ENCODE measurements at regions not wholly inside any gene's neighbourhood (a gene's known extent, or its start where the extent isn't known, plus 50 kb on each side); places are given as distances from the start of the nearest gene placed in this dataset.

DNA sequence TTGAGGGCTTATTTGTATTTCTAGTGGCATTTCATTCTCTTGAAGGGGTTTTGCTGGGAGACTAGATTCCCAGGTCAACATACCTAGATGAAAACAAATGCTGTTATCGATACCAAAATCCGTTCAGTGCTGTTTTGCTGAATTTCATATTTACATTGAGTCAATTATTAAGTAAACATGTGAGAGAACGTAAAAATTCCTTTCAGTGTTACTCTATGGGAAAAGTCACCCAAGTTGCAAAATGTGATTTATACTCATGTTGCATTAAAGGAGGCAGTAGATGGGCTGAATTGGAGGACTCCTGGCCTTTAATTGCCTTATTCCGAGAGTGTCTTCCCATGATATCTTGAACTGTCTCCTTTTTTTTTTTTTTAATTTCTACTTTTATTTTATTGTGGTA is 1011.3 kb upstream of the NR2F2 start:
- TF ChIP-seq, protein P1, sequence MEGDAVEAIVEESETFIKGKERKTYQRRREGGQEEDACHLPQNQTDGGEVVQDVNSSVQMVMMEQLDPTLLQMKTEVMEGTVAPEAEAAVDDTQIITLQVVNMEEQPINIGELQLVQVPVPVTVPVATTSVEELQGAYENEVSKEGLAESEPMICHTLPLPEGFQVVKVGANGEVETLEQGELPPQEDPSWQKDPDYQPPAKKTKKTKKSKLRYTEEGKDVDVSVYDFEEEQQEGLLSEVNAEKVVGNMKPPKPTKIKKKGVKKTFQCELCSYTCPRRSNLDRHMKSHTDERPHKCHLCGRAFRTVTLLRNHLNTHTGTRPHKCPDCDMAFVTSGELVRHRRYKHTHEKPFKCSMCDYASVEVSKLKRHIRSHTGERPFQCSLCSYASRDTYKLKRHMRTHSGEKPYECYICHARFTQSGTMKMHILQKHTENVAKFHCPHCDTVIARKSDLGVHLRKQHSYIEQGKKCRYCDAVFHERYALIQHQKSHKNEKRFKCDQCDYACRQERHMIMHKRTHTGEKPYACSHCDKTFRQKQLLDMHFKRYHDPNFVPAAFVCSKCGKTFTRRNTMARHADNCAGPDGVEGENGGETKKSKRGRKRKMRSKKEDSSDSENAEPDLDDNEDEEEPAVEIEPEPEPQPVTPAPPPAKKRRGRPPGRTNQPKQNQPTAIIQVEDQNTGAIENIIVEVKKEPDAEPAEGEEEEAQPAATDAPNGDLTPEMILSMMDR (IDR thresholded peaks at IDR 0.05; ENCODE audit: control insufficient read depth, insufficient read depth, low read depth, low read length, missing control alignments), result no peak
- H3K4me3 ChIP-seq (ENCODE audit: control insufficient read depth, low read depth, low read length), result no peak overlapping the region
- no peak for DNase-seq (ENCODE audit: low read depth)

DNA sequence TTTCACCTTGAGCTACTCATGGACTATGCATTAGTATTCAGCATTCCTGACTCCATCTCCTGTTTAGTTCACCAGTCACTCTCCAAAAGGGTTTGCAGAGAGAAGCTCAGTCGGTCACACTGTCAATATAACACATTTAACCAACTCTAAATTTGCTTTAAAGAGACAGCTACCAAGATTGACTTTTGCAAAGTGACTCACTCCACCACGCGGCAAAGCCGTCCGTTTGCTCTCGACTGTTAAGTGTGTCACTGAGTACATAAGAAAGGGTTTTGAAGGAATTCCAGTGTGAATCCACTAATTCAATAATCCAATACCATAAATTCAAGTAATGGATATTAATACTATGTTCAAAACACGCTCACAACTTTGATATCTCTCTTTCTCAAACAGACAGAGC is 1006.7 kb upstream of the NR2F2 start:
- TF ChIP-seq, protein P1 (IDR thresholded peaks at IDR 0.05; ENCODE audit: control insufficient read depth, insufficient read depth, low read depth, low read length, missing control alignments), result no peak
- DNase-seq (ENCODE audit: low read depth), result no peak
- H3K4me3 ChIP-seq (ENCODE audit: control insufficient read depth, low read depth, low read length), result no peak overlapping the region

DNA sequence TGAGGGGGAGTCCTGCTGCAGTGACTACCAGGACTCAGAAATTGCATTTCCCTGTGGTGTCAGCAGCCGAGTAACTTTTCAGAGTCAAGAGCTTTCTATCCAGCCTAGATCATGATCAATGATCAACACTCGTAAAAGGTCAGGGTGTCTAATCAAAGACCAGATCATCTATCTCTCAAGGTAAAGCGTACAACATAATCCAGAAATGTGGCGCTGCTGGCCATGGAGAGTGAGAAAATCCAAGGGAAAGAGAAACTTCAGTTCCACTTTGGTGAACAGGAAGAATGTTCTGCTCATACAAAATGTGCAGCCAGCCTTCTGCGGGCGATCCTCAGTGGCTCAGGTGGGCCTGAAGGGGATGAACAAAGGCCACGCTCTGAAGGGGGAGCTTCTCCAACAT is 1005.8 kb upstream of the NR2F2 start:
- no peak for DNase-seq (ENCODE audit: low read depth)
- TF ChIP-seq, protein P1 (IDR thresholded peaks at IDR 0.05; ENCODE audit: control insufficient read depth, insufficient read depth, low read depth, low read length, missing control alignments), result no peak
- no peak overlapping the region for H3K4me3 ChIP-seq (ENCODE audit: control insufficient read depth, low read depth, low read length)

DNA sequence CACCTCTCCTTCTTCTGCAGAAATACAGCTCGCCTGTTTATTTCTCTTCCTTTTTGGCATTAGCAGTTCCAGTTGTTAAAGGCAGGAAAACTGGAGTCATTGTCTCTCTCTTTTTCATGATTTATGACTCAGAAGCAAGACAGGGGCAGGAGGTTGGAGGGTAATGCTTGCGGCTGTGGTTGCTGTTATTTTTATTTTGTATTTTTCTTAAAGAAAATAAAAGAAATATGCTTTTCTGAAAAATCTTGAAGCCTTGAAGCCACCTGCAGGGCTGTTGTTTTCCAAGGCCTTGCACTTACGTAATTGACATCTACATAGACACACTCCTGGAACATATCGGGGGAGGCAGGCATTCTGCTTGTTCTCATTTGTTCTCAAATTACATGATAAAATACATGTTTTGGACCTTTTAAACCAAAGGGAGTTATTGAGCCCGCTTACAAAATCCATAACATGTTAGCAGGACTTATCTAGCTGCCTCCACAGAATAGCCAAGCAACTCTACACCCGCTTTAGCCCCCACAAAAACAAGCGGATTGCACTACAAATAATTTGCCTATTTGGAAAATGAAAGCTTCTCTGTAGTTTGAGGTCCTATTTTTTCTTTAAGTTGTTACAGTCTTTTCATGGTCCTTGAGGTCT is 1004.6 kb upstream of the NR2F2 start:
- no peak overlapping the region for H3K4me3 ChIP-seq (ENCODE audit: control insufficient read depth, low read depth, low read length)
- TF ChIP-seq, protein P1 (IDR thresholded peaks at IDR 0.05; ENCODE audit: control insufficient read depth, insufficient read depth, low read depth, low read length, missing control alignments), result no peak
- no peak for DNase-seq (ENCODE audit: low read depth)

DNA sequence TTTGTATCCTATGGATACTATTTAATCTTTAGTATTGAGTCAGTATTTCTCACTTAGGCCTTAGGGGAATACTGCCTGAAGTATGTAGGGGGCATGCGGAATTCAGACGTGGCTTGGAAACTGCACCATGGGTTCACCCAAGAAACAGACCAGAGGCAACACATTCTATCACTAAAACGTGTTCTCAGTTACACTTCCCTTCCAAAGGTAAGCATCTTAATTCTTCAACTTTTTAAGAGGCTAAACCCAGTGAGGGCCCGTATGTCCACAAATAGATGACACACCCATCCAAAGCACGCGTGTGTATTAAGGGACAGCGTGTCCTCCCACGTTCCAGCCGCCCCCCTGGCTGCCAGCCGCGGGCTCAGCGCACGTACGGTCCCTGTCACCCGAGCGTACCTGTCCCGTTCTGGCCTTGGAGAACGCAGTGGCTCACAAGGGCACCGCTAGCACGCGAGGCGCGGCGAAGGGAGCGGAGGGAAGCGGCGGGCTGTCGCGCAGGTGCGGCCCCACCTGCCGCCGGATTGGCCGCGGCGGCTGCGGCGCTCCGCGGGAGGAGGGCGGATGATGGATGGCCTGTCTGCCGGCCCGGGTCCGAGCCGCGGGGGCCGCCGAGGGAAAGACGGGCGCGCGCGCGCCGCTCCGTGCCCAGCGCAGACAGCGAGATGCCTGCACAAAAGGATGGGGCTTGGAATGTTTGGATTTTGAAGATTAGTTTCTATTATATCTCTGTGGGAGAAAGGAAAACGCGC is 1003.9 kb upstream of the NR2F2 start:
- TF ChIP-seq, protein P1 (IDR thresholded peaks at IDR 0.05; ENCODE audit: control insufficient read depth, insufficient read depth, low read depth, low read length, missing control alignments), result no peak
- DNase-seq (ENCODE audit: low read depth), result no peak
- no peak overlapping the region for H3K4me3 ChIP-seq (ENCODE audit: control insufficient read depth, low read depth, low read length)

DNA sequence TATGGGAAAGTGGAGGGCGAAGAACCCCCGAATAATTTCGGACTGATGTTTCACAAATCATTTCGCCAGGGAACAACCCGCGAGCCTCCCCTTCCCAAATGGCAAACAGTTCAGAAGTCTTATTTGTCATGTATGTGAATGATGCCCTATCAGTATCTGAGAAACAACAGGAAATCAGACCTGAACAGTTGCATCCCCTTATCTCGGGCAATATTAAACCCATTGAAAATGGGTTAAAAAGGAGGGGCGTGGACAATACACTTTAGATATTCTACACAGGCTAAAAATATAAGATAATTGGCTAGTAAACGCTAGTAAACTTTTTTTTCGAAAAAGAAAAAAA is 1003.3 kb upstream of the NR2F2 start:
- TF ChIP-seq, protein P1 (IDR thresholded peaks at IDR 0.05; ENCODE audit: control insufficient read depth, insufficient read depth, low read depth, low read length, missing control alignments), result no peak
- no peak for DNase-seq (ENCODE audit: low read depth)
- H3K4me3 ChIP-seq (ENCODE audit: control insufficient read depth, low read depth, low read length), result no peak overlapping the region

Measured in AG09309 (cell line).